CD4-positive, alpha-beta T cell treated with Interleukin-4 for 1 hour (primary cell): ENCODE measurements at regions not wholly inside any gene's neighbourhood (a gene's known extent, or its start where the extent isn't known, plus 50 kb on each side); places are given as distances from the start of the nearest gene placed in this dataset.

Experiments used
- DNase-seq, 2 donors: peaks; one replicate each; pipeline ENCODE4 v3.0.0-alpha.2; 2020 to 2022

- DNase-seq: no peak
These were observed 322.1 kb upstream of the CHAC2 start for GRCh38 chr2:53445383-53446070.

DNA sequence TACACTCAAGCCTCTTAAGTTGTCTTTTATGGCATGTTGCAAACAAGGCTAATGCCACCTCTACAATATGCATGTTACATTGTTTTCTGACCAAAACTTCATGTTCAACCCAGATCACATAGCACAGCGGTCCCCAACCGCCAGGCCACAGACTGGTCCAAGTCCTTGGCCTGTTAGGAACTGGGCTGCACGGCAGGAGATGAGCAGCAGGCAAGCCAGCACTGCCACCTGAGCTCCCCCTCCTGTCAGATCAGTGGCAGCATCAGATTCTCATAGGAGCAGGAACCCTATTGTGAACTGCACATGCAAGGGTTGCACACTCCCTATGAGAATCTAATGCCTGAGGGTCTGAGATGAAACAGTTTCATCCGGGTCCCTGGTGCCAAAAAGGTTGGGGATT lies 324.8 kb upstream of the CHAC2 start:
- no peak for DNase-seq

DNA sequence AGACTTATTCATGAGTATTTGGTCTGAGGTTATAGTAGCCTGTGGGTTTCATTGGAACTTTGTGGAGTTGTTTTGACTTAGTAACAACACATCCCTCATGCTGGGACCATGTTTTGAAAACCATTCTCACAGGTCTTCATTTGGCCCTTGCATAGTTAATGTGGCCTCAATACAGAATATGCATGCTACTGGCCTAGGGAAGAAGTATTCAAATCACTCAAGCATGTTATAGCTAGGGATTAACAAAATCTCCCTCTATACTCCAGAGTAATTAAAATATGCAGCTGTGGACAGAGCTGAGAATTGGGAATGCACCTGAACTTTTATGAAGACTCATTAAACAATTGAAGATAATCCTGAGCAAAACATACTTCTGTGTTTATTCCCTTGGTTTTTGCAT lies 325.5 kb upstream of the CHAC2 start:
- DNase-seq: no peak

- no peak for DNase-seq
These were observed 328.9 kb upstream of the CHAC2 start for GRCh38 chr2:53438692-53439091.

DNA sequence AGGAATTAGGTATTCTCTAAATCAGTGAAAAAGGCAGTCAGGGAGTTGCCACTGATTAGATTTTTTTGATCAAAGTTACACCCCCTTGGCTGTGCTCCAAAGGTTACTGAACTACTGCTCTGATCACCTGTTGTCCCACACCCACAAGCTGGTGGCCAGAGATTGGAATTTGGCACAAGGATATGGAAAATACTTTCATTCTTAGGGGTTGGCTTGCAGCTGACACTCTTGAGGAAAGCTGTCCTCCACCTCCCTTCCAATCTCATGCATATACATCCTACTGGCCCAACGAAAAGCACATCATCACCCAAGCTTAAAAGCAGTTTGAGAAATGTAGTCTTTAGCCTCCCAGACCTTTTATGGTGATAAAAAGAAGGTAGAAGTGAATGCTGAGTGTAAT lies 329.5 kb upstream of the CHAC2 start:
- no peak for DNase-seq

DNA sequence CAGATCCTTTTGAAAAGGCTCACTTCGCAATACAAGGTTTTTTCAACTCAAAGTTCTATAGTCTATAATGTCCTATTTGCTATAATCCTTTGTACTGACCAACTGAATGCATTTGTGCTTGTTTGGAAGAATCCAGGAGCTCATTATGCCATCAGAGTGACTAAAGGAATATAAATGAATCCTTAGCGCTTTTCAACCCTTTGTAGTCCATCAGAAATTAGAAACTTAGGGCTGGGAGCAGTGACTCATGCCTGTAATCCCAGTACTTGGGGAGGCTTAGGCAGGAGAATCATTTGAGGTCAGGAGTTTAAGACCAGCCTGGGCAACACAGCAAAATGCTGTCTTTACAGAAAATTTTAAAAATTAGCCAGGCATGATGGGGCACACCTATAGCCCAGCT lies 330.2 kb upstream of the CHAC2 start:
- DNase-seq: no peak

- DNase-seq: no peak
These were observed 330.7 kb upstream of the CHAC2 start for GRCh38 chr2:53436882-53437281.

GRCh38 chr2:53435610-53436009 lies 332.0 kb upstream of the CHAC2 start:
- DNase-seq: no peak

GRCh38 chr2:53434466-53434865 lies 333.1 kb upstream of the CHAC2 start:
- DNase-seq: no peak

- no peak for DNase-seq
These were observed 334.7 kb upstream of the CHAC2 start for GRCh38 chr2:53432936-53433335.

DNA sequence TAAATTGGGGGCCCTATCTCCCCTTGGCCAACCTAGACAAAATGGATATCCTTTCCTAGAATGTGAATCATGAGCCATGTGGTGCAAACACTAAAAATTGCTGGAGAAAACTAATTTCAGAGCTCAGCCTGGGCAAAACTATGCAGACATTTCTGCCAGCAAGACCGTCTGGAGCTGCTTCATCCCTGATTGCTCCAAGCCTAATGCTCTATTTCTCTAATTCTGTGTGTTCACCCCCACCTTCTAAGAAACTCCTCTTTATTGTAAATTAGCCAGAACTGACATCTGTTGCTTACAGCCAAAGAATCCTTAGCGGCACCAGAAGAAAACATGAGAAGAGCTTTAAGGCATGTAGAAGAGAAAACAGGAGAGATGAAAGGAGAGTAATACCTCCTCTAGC lies 337.7 kb upstream of the CHAC2 start:
- no peak for DNase-seq

GRCh38 chr2:53424902-53425301 lies 342.7 kb upstream of the CHAC2 start:
- no peak for DNase-seq

- no peak for DNase-seq
These were observed 344.1 kb upstream of the CHAC2 start for GRCh38 chr2:53423465-53423864.

- no peak for DNase-seq
These were observed 344.6 kb upstream of the CHAC2 start for GRCh38 chr2:53422979-53423378.

DNA sequence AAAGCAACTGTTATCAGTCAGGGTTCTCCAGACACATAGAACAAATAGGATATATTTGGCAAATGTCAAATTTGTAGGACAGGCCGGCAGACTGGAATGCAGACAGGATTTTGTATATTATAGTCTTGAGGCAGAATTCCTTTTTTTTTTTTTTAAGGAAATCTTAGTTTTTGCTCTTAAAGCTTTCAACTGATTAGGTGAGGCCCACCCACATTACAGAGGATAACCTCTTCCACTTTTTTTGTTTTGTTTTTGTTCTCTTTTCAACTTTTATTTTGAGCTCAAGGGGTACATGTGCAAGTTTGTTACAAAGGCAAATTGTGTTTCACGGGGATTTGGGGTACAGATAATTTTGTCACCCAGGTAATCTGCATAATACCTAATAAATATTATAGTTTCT lies 350.2 kb upstream of the CHAC2 start:
- no peak for DNase-seq

DNA sequence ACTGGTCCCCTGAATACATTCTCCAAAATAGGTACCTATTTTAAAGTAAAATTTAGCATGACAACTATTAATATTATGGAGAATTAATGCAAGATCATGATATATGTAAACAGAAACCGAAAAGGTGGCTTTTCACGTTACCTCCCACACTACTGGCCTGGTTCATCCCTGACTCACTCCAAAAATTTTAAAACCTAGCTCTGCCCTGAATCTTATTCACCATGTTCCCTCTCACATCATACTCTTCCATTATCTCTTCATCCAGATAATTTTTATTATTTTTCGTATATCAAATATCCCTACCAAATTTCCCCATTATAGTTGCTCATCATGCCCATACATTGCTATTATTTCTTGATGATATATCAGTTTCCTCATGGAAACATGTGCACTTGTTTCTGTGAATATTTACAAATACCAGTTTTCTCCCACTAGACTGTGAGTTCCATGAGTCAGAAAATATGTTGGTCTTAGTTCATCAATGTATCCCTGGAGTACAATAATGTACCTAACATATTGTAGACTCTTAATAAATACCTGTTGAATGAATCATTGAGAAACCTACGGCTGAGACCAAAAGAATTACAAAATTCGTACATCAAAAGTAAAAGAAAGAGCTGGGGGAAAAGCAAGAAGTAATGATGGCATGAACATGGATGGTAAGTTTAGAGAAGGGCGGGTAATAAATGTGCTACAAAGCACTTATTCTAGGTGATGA lies 360.1 kb upstream of the CHAC2 start:
- DNase-seq: no peak

DNA sequence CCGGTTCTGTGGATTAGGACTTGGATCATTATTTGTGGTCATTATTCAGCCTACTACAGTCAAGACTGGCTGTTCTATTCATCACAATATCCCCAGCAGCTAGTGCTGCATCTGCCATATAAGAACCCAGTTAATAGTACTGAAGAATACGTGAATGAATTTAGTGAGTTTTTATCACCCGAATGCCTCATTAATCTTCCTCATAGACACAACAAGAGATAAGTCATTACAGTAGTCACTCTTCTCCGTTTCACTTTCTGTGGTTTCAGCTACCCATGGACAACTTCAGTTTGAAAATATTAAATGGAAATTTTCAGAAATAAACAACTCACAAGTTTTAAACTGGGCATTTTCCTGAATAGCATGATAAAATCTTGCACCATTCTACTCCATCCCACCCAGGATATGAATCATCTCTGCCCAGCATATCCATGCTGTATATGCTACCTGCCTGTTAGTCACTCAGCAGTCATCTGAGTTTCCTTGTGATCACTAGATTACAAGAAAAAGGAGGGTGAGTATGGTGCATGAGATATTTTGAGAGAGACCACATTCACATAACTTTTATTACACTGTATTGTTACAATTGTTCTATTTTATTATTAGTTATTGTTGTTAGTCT lies 363.7 kb upstream of the CHAC2 start:
- DNase-seq: no peak

- DNase-seq: no peak
These were observed 370.5 kb upstream of the CHAC2 start for GRCh38 chr2:53397085-53397484.

GRCh38 chr2:53381271-53381670 lies 386.3 kb upstream of the CHAC2 start:
- no peak for DNase-seq

GRCh38 chr2:53379547-53379946 lies 388.1 kb upstream of the CHAC2 start:
- no peak for DNase-seq

- DNase-seq: no peak
These were observed 388.8 kb upstream of the CHAC2 start for GRCh38 chr2:53378791-53379190.

- DNase-seq: no peak
These were observed 394.5 kb upstream of the CHAC2 start for GRCh38 chr2:53373126-53373525.

- DNase-seq: no peak
These were observed 401.1 kb upstream of the CHAC2 start for GRCh38 chr2:53366543-53366942.

DNA sequence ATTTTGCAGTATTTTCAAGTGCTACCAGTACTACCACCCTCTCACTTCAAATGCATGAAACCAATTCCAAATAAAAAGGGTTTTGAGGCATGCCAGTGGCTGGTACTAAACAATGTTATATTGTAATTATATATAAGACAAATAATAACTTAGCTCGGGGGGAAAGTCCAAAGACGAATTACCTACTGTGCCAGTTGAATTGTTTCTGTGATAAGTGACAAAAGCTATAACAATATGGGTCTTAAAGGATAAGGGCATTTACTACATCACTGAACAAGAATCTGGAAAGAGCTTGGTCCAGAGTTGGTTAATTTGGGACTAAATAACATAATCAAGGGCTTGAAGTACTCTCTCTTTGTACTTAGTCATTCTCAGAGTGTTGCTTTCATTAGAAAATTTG lies 404.7 kb upstream of the CHAC2 start:
- DNase-seq: no peak
